ENCODE measurements at regions not wholly inside any gene's neighbourhood (a gene's known extent, or its start where the extent isn't known, plus 50 kb on each side); places are given as distances from the start of the nearest gene placed in this dataset.

DNA sequence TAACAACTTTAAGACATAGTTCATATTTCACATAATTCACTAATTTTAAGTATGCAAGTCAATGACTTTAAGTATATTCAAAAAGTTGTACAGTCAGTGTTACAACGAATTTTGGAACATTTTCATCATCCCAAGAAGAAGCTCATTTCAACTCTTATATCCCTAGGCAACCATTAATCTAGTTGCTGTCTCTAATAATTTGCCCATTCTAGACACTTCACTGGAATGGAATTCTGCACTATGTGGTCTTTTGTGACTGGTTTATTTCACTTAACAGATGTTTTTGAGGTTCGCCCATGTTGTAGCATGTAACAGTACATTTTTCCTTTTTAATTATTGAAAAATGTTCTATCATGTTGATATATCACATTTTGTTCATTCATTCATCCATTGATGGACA is 104.2 kb upstream of the SPRED1 start:
- no peak for DNase-seq
- CTCF ChIA-PET: no interaction called here

DNA sequence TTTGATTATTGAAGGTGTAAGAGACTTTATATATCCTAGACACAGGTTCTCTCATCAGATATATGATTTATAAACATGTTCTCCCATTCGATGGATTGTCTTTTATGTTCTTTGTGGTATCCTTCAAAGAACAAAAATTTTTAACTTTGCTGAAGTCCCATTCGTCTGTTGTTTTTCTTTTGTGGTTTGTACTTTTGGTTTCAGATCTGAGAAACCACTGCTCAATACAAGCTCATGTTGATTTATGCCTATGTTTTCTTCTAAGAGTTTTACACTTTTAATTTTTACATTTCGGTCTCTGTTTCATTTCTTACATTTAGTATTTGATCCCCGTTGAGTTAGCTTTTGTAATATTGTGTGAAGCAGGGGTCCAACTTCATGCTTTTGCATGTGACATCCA is 103.3 kb upstream of the SPRED1 start:
- Histone ChIP-seq H3K27me3 (replicated peaks; ENCODE audit: control insufficient read depth, insufficient read depth, low read length) (no peaks in the 10 kb centered on the region), H3K4me1 (no peaks in the 10 kb centered on the region), H3K36me3 (ENCODE audit: control insufficient read depth, insufficient read depth, low read length) (no peaks in the 10 kb centered on the region), H3K9me3 (0 out of 2 replicates have a peak, but pooled peaks cover 15% of the 10 kb centered on the region), H3K4me3 (ENCODE audit: low read depth, low read length) (no peak overlapping the region)
- Mint-ChIP-seq H3K9me3 (ENCODE audit: unreplicated experiment) (peaks cover 9% of the 10 kb centered on the region), H3K4me3 (ENCODE audit: unreplicated experiment) (no peak overlapping the region), H3K27ac (ENCODE audit: unreplicated experiment) (no peak overlapping the region), H3K27me3 (ENCODE audit: insufficient read depth, unreplicated experiment) (no peaks in the 10 kb centered on the region), H3K4me1 (ENCODE audit: low read depth, unreplicated experiment) (peaks cover 7% of the 10 kb centered on the region), H3K36me3 (ENCODE audit: insufficient read depth, unreplicated experiment) (no peaks in the 10 kb centered on the region)
- intact Hi-C loops (cut with micrococcal nuclease; ENCODE audit: unreplicated experiment): no loop called here
- DNase-seq: no peak
- POLR2A ChIA-PET: no interaction called here
- BruUV-seq (replicated peaks): no TSS peak
- CTCF ChIA-PET: no interaction called here
- no peak for TF ChIP-seq CTCF (IDR thresholded peaks at IDR 0.05; ENCODE audit: insufficient read depth in 1 of 2, low read depth in 1 of 2, low read length in 1 of 2, severe bottlenecking in 1 of 2, unreplicated experiment in 1 of 2)

More for the DNA sequence above, 104.2 kb upstream of the SPRED1 start:
- H3K36me3 Mint-ChIP-seq (ENCODE audit: insufficient read depth, unreplicated experiment): no peaks in the 10 kb centered on the region
- H3K4me3 ChIP-seq (ENCODE audit: low read depth, low read length): no peak overlapping the region
- H3K27me3 ChIP-seq (replicated peaks; ENCODE audit: control insufficient read depth, insufficient read depth, low read length): no peaks in the 10 kb centered on the region
- peaks cover 9% of the 10 kb centered on the region for H3K9me3 Mint-ChIP-seq (ENCODE audit: unreplicated experiment)
- H3K4me1 ChIP-seq: no peaks in the 10 kb centered on the region
- POLR2A ChIA-PET: no interaction called here
- intact Hi-C loops (cut with micrococcal nuclease; ENCODE audit: unreplicated experiment): no loop called here
- H3K9me3 ChIP-seq: 0 out of 2 replicates have a peak, but pooled peaks cover 15% of the 10 kb centered on the region
- peaks cover 2% of the 10 kb centered on the region for H3K27me3 Mint-ChIP-seq (ENCODE audit: insufficient read depth, unreplicated experiment)
- no TSS peak for BruUV-seq (replicated peaks)
- H3K36me3 ChIP-seq (ENCODE audit: control insufficient read depth, insufficient read depth, low read length): no peaks in the 10 kb centered on the region
- no peak for TF ChIP-seq CTCF (IDR thresholded peaks at IDR 0.05; ENCODE audit: insufficient read depth in 1 of 2, low read depth in 1 of 2, low read length in 1 of 2, severe bottlenecking in 1 of 2, unreplicated experiment in 1 of 2)
- no peak overlapping the region for H3K4me3 Mint-ChIP-seq (ENCODE audit: unreplicated experiment)
- H3K4me1 Mint-ChIP-seq (ENCODE audit: low read depth, unreplicated experiment): peaks cover 7% of the 10 kb centered on the region
- no peak overlapping the region for H3K27ac Mint-ChIP-seq (ENCODE audit: unreplicated experiment)

GRCh38 chr15:38150148-38150547 is 102.5 kb upstream of the SPRED1 start:
- Histone ChIP-seq H3K4me1 (no peaks in the 10 kb centered on the region), H3K4me3 (ENCODE audit: low read depth, low read length) (no peak overlapping the region), H3K27me3 (replicated peaks; ENCODE audit: control insufficient read depth, insufficient read depth, low read length) (no peaks in the 10 kb centered on the region), H3K9me3 (0 out of 2 replicates have a peak, but pooled peaks cover 15% of the 10 kb centered on the region), H3K36me3 (ENCODE audit: control insufficient read depth, insufficient read depth, low read length) (no peaks in the 10 kb centered on the region)
- ChIA-PET CTCF (no interaction called here), POLR2A (no interaction called here)
- H3K9me3 Mint-ChIP-seq (ENCODE audit: unreplicated experiment): peaks cover 9% of the 10 kb centered on the region
- H3K27me3 Mint-ChIP-seq (ENCODE audit: insufficient read depth, unreplicated experiment): no peaks in the 10 kb centered on the region
- no TSS peak for BruUV-seq (replicated peaks)
- TF ChIP-seq CTCF (IDR thresholded peaks at IDR 0.05; ENCODE audit: insufficient read depth in 1 of 2, low read depth in 1 of 2, low read length in 1 of 2, severe bottlenecking in 1 of 2, unreplicated experiment in 1 of 2): no peak
- no peaks in the 10 kb centered on the region for H3K36me3 Mint-ChIP-seq (ENCODE audit: insufficient read depth, unreplicated experiment)
- DNase-seq: no peak
- H3K4me3 Mint-ChIP-seq (ENCODE audit: unreplicated experiment): no peak overlapping the region
- no peak overlapping the region for H3K27ac Mint-ChIP-seq (ENCODE audit: unreplicated experiment)
- intact Hi-C loops (cut with micrococcal nuclease; ENCODE audit: unreplicated experiment): no loop called here
- H3K4me1 Mint-ChIP-seq (ENCODE audit: low read depth, unreplicated experiment): peaks cover 7% of the 10 kb centered on the region

Data from Caco-2 (cell line).